GM19351 (cell line): ENCODE measurements at regions not wholly inside any gene's neighbourhood (a gene's known extent, or its start where the extent isn't known, plus 50 kb on each side); places are given as distances from the start of the nearest gene placed in this dataset.
"Not testable (repeated sequence)": the region's sequence is repeated elsewhere in the genome, so short reads cannot be mapped to it uniquely, and the experiment has no call there.

Experiments used
- ATAC-seq: cut with Tn5 transposase; IDR thresholded peaks from one replicate; pipeline ENCODE4 v1.9.1; 2021; ENCODE audit warnings: mild to moderate bottlenecking, moderate library complexity; ENCODE audit not compliant: unreplicated experiment

DNA sequence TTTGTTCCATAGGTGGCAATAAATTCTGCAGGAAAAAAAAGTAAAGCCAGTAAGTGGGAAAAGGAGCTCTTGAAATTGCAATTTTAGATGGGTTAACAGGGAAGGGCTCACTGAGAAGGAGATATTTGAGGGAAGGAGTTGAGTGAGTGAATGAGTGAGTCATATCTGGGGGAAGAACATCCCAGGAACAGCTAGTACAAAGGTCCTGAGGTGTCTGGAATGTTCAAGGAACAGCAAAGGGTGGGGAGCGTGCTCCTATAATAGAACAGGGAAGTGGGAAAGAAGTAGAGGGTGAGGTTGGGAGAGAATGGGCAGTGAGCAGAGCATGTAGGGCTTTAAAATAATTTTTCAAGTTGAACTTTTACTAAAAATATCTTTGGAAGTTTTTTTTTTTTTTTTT lies 68.0 kb upstream of the PSME4 start:
- ATAC-seq = no peak

DNA sequence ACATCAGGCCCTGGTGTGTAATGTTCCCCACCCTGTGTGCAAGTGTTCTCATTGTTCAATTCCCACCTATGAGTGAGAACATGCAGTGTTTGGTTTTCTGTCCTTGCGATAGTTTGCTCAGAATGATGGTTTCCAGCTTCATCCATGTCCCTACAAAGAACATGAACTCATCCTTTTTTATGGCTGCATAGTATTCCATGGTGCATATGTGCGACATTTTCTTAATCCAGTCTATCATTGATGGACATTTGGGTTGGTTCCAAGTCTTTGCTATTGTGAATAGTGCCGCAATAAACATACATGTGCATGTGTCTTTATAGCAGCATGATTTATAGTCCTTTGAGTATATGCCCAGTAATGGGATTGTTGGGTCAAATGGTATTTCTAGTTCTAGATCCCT lies 60.5 kb upstream of the PSME4 start:
- ATAC-seq = not testable (repeated sequence)

DNA sequence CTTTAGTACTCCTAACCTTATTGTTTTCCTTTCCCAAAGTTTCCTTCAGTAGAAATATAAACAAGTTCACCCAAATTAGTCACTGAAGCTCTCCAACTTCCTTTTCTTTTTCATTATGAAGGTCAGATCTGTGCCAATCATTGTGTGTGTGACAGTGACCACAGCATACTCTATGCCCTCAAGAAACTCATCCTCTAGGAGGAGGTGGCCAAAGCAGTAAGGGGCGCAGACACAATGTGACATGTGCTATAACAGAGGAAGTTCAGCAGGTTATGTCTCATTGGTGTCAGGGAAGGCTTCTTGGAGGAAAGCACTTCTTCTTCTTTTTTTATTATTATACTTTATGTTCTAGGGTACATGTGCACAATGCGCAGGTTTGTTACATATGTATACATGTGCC lies 60.0 kb upstream of the PSME4 start:
- ATAC-seq = no peak

DNA sequence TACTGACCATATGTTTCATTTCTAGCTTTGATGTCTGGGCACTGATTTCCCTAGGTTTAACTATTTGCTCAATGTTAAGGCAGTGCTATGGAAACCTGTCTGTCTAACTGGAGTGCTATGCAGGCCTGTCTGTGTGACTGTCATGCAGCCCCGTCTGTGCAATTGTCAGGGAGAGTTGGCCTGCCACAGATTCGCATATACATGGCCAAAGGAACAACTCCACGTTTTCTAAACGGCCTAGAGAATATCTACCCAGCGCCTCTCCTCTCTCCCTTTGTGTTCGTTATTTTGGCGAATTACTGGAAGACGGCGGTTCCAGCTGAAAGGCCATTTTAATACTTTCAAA lies 59.6 kb upstream of the PSME4 start:
- ATAC-seq = no peak

DNA sequence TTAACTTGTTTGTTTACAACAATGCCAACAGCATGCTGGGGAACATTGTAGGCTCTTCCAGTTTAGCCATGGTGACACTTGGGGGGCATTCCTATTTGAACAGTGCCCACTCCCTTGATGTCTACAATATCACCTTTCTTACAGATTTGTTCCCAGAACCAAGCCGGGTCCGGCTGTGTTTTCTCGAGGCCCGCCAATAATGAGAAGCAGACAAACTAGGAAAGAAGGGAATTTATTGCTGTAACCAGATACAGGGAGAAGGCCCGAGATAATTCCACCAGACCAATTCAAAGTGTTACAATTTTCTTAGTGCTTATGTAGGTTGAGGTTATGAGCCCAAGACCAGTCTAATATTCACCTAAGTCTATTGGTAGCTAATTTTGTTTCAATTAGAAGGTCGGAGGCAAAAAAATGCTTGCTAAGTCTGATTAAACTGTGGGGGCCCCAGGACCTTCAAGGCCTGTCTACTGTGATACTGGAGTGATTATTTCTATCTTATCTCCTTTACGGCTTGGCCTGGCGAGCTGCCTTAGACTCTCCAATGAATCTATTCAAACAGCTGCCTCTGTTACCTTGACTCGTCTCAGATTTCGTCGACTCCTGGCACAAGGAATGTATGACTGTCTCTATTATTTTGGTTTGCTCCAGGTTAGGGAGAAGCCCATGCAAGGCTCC lies 59.1 kb upstream of the PSME4 start:
- ATAC-seq = no peak

DNA sequence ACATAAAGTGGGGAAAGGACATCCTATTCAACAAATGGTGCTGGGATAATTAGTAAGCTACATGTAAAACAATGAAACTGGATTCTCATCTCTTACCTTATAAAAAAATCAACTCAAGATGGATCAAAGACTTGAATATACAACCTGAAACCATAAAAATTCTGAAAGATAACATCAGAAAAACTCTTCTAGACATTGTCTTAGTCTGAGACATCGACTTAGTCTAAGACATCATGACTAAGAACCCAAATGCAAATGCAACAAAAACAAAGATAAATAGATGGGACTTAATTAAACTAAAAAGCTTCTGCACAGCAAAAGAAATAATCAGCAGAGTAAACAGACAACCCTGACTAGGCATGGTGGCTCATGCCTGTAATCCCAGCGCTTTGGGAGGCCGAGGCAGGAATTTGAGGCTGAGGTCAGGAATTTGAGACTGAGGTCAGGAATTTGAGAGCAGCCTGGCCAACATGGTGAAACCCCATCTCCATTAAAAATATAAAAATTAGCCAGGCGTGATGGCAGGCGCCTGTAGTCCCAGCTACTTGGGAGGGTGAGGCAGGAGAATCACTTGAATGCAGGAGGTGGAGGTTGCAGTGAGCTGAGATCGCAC lies 54.8 kb upstream of the PSME4 start:
- not testable (repeated sequence) for ATAC-seq

DNA sequence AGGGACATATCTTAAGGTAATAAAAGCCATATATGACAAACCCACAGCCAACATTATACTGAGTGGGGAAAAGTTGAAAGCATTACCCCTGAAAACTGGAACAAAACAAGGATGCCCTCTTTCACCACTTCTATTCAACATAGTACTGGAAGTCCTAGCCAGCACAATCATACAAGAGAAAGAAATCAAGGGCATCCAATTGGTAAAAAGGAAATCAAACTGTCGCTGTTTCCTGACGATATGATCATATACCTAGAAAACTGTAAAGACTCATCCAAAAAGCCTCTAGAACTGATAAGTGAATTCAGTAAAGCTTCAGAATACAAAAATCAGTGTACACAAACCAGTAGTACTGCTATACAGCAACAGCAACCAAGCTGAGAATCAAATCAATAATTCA lies 53.8 kb upstream of the PSME4 start:
- no peak for ATAC-seq

DNA sequence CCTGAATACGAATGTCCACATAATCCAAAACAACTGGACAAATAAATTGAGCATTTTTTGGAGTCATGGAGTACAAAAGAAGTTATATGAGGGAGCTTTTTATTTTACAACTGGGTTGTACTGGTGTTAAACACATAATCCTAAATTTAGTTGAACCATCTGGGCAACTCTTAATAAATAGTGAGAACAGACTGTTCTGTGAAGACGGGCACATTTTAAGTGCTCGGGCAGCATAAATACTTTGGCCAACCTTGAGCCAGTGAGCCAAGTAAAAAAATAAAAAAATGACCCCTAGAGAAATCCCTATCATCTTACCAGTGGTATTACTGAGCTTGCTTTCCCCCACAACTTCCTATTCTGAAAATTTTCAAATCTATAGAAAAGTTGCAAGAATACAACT lies 50.9 kb upstream of the PSME4 start:
- no peak for ATAC-seq

DNA sequence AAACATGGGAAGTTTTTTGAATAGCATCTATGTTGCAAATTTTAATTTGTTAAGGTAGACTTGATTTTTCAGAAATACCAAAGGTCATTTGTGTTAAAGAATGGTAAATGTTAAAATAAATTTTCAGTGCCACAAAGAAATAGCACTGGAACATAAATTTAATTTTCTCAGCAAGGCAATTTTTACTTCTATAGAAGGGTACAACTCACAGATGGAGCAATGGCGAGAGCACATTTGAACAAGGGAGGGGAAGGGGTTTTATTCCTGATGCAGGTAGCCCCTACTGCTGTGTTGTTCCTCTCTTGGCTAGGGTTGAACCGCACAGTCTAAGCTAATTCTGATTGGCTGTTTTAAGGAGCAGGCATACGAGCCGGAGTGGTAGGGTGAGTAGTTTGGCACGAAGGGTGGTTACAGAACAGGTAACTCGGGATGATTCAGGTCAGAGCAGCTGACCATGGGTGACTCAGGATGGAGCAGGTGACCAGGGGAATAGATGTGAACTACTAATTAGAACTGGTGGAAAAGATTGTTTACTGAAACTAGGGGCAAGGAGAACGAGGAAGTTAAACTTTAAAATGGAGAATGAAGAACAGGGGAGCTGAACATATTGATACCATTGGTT lies 50.1 kb upstream of the PSME4 start:
- ATAC-seq = no peak
